ENCODE measurements at regions not wholly inside any gene's neighbourhood (a gene's known extent, or its start where the extent isn't known, plus 50 kb on each side); places are given as distances from the start of the nearest gene placed in this dataset.

- no peaks in the 10 kb centered on the region for H3K36me3 ChIP-seq (ENCODE audit: control insufficient read depth in 5 of 5, insufficient read depth in 5 of 5, low read length in 5 of 5)
- H3K9me3 ChIP-seq (ENCODE audit: control insufficient read depth in 5 of 5, low read length in 5 of 5), result no peaks in the 10 kb centered on the region
- no peaks in the 10 kb centered on the region for H3K27me3 ChIP-seq (ENCODE audit: control insufficient read depth in 5 of 5, insufficient read depth in 4 of 5, low read length in 5 of 5)
- H3K27ac ChIP-seq (ENCODE audit: low read depth, low read length), result no peak overlapping the region
- no peaks in the 10 kb centered on the region for H3K4me1 ChIP-seq (ENCODE audit: control insufficient read depth in 5 of 5, insufficient read depth in 5 of 5, low read length in 5 of 5)
- no peak overlapping the region for H3K4me3 ChIP-seq (ENCODE audit: low read depth in 1 of 5, low read length in 5 of 5)
- no peak overlapping the region for H3K9ac ChIP-seq (ENCODE audit: low read length in 5 of 5)
Measured at GRCh38 chr18:22847867-22848451, 85.2 kb upstream of the RBBP8 start.

GRCh38 chr18:22848615-22849014 lies 84.5 kb upstream of the RBBP8 start:
- H3K4me1 ChIP-seq (ENCODE audit: control insufficient read depth in 5 of 5, insufficient read depth in 5 of 5, low read length in 5 of 5), result no peaks in the 10 kb centered on the region
- H3K27me3 ChIP-seq (ENCODE audit: control insufficient read depth in 5 of 5, insufficient read depth in 4 of 5, low read length in 5 of 5), result no peaks in the 10 kb centered on the region
- no peak overlapping the region for H3K9ac ChIP-seq (ENCODE audit: low read length in 5 of 5)
- H3K36me3 ChIP-seq (ENCODE audit: control insufficient read depth in 5 of 5, insufficient read depth in 5 of 5, low read length in 5 of 5), result no peaks in the 10 kb centered on the region
- H3K4me3 ChIP-seq (ENCODE audit: low read depth in 1 of 5, low read length in 5 of 5), result no peak overlapping the region
- H3K9me3 ChIP-seq (ENCODE audit: control insufficient read depth in 5 of 5, low read length in 5 of 5), result no peaks in the 10 kb centered on the region
- H3K27ac ChIP-seq (ENCODE audit: low read depth, low read length), result no peak overlapping the region

- no peak overlapping the region for H3K9ac ChIP-seq (ENCODE audit: low read length in 5 of 5)
- H3K4me3 ChIP-seq (ENCODE audit: low read depth in 1 of 5, low read length in 5 of 5), result no peak overlapping the region
- no peaks in the 10 kb centered on the region for H3K9me3 ChIP-seq (ENCODE audit: control insufficient read depth in 5 of 5, low read length in 5 of 5)
- no peak overlapping the region for H3K27ac ChIP-seq (ENCODE audit: low read depth, low read length)
- no peaks in the 10 kb centered on the region for H3K36me3 ChIP-seq (ENCODE audit: control insufficient read depth in 5 of 5, insufficient read depth in 5 of 5, low read length in 5 of 5)
- H3K27me3 ChIP-seq (ENCODE audit: control insufficient read depth in 5 of 5, insufficient read depth in 4 of 5, low read length in 5 of 5), result peaks cover 0 to 4% (median 0%) of the 10 kb centered on the region in 5 donors
- no peaks in the 10 kb centered on the region for H3K4me1 ChIP-seq (ENCODE audit: control insufficient read depth in 5 of 5, insufficient read depth in 5 of 5, low read length in 5 of 5)
Measured at GRCh38 chr18:22856870-22857269, 76.3 kb upstream of the RBBP8 start.

- no peaks in the 10 kb centered on the region for H3K9me3 ChIP-seq (ENCODE audit: control insufficient read depth in 5 of 5, low read length in 5 of 5)
- H3K9ac ChIP-seq (ENCODE audit: low read length in 5 of 5), result no peak overlapping the region
- no peaks in the 10 kb centered on the region for H3K4me1 ChIP-seq (ENCODE audit: control insufficient read depth in 5 of 5, insufficient read depth in 5 of 5, low read length in 5 of 5)
- H3K27me3 ChIP-seq (ENCODE audit: control insufficient read depth in 5 of 5, insufficient read depth in 4 of 5, low read length in 5 of 5), result peaks cover 0 to 4% (median 0%) of the 10 kb centered on the region in 5 donors
- no peak overlapping the region for H3K4me3 ChIP-seq (ENCODE audit: low read depth in 1 of 5, low read length in 5 of 5)
- no peaks in the 10 kb centered on the region for H3K36me3 ChIP-seq (ENCODE audit: control insufficient read depth in 5 of 5, insufficient read depth in 5 of 5, low read length in 5 of 5)
- H3K27ac ChIP-seq (ENCODE audit: low read depth, low read length), result no peak overlapping the region
Measured at GRCh38 chr18:22858121-22858520, 75.0 kb upstream of the RBBP8 start.

GRCh38 chr18:22860807-22861206 lies 72.3 kb upstream of the RBBP8 start:
- Histone ChIP-seq H3K27ac (ENCODE audit: low read depth, low read length) (no peak overlapping the region), H3K27me3 (ENCODE audit: control insufficient read depth in 5 of 5, insufficient read depth in 4 of 5, low read length in 5 of 5) (peaks cover 0 to 4% (median 0%) of the 10 kb centered on the region in 5 donors), H3K9ac (ENCODE audit: low read length in 5 of 5) (no peak overlapping the region), H3K4me1 (ENCODE audit: control insufficient read depth in 5 of 5, insufficient read depth in 5 of 5, low read length in 5 of 5) (no peaks in the 10 kb centered on the region), H3K36me3 (ENCODE audit: control insufficient read depth in 5 of 5, insufficient read depth in 5 of 5, low read length in 5 of 5) (no peaks in the 10 kb centered on the region), H3K9me3 (ENCODE audit: control insufficient read depth in 5 of 5, low read length in 5 of 5) (no peaks in the 10 kb centered on the region), H3K4me3 (ENCODE audit: low read depth in 1 of 5, low read length in 5 of 5) (no peak overlapping the region)

GRCh38 chr18:22865354-22866116 lies 67.6 kb upstream of the RBBP8 start:
- no peak overlapping the region for H3K9ac ChIP-seq (ENCODE audit: low read length in 5 of 5)
- H3K36me3 ChIP-seq (ENCODE audit: control insufficient read depth in 5 of 5, insufficient read depth in 5 of 5, low read length in 5 of 5), result no peaks in the 10 kb centered on the region
- H3K4me3 ChIP-seq (ENCODE audit: low read depth in 1 of 5, low read length in 5 of 5), result no peak overlapping the region
- H3K27ac ChIP-seq (ENCODE audit: low read depth, low read length), result no peak overlapping the region
- no peaks in the 10 kb centered on the region for H3K4me1 ChIP-seq (ENCODE audit: control insufficient read depth in 5 of 5, insufficient read depth in 5 of 5, low read length in 5 of 5)
- H3K9me3 ChIP-seq (ENCODE audit: control insufficient read depth in 5 of 5, low read length in 5 of 5), result no peaks in the 10 kb centered on the region
- H3K27me3 ChIP-seq (ENCODE audit: control insufficient read depth in 5 of 5, insufficient read depth in 4 of 5, low read length in 5 of 5), result no peaks in the 10 kb centered on the region

GRCh38 chr18:22868831-22869230 lies 64.3 kb upstream of the RBBP8 start:
- Histone ChIP-seq H3K9ac (ENCODE audit: low read length in 5 of 5) (no peak overlapping the region), H3K27ac (ENCODE audit: low read depth, low read length) (no peak overlapping the region), H3K4me3 (ENCODE audit: low read depth in 1 of 5, low read length in 5 of 5) (no peak overlapping the region), H3K4me1 (ENCODE audit: control insufficient read depth in 5 of 5, insufficient read depth in 5 of 5, low read length in 5 of 5) (peaks cover 0 to 3% (median 0%) of the 10 kb centered on the region in 5 donors), H3K36me3 (ENCODE audit: control insufficient read depth in 5 of 5, insufficient read depth in 5 of 5, low read length in 5 of 5) (no peaks in the 10 kb centered on the region), H3K27me3 (ENCODE audit: control insufficient read depth in 5 of 5, insufficient read depth in 4 of 5, low read length in 5 of 5) (no peaks in the 10 kb centered on the region), H3K9me3 (ENCODE audit: control insufficient read depth in 5 of 5, low read length in 5 of 5) (no peaks in the 10 kb centered on the region)

GRCh38 chr18:22871809-22872525 lies 61.2 kb upstream of the RBBP8 start:
- H3K4me3 ChIP-seq (ENCODE audit: low read depth in 1 of 5, low read length in 5 of 5), result no peak overlapping the region
- H3K27me3 ChIP-seq (ENCODE audit: control insufficient read depth in 5 of 5, insufficient read depth in 4 of 5, low read length in 5 of 5), result no peaks in the 10 kb centered on the region
- H3K9me3 ChIP-seq (ENCODE audit: control insufficient read depth in 5 of 5, low read length in 5 of 5), result no peaks in the 10 kb centered on the region
- H3K4me1 ChIP-seq (ENCODE audit: control insufficient read depth in 5 of 5, insufficient read depth in 5 of 5, low read length in 5 of 5), result peaks cover 0 to 3% (median 0%) of the 10 kb centered on the region in 5 donors
- H3K36me3 ChIP-seq (ENCODE audit: control insufficient read depth in 5 of 5, insufficient read depth in 5 of 5, low read length in 5 of 5), result no peaks in the 10 kb centered on the region
- H3K9ac ChIP-seq (ENCODE audit: low read length in 5 of 5), result no peak overlapping the region
- no peak overlapping the region for H3K27ac ChIP-seq (ENCODE audit: low read depth, low read length)

GRCh38 chr18:22872900-22873537 lies 60.1 kb upstream of the RBBP8 start:
- Histone ChIP-seq H3K4me3 (ENCODE audit: low read depth in 1 of 5, low read length in 5 of 5) (peak overlapping the region in 2 of 5 donors; percentile 11 to 36), H3K4me1 (ENCODE audit: control insufficient read depth in 5 of 5, insufficient read depth in 5 of 5, low read length in 5 of 5) (peaks cover 0 to 3% (median 0%) of the 10 kb centered on the region in 5 donors), H3K27ac (ENCODE audit: low read depth, low read length) (no peak overlapping the region), H3K27me3 (ENCODE audit: control insufficient read depth in 5 of 5, insufficient read depth in 4 of 5, low read length in 5 of 5) (no peaks in the 10 kb centered on the region), H3K36me3 (ENCODE audit: control insufficient read depth in 5 of 5, insufficient read depth in 5 of 5, low read length in 5 of 5) (no peaks in the 10 kb centered on the region), H3K9me3 (ENCODE audit: control insufficient read depth in 5 of 5, low read length in 5 of 5) (no peaks in the 10 kb centered on the region), H3K9ac (ENCODE audit: low read length in 5 of 5) (no peak overlapping the region)

- Histone ChIP-seq H3K9me3 (ENCODE audit: control insufficient read depth in 5 of 5, low read length in 5 of 5) (no peaks in the 10 kb centered on the region), H3K4me1 (ENCODE audit: control insufficient read depth in 5 of 5, insufficient read depth in 5 of 5, low read length in 5 of 5) (no peaks in the 10 kb centered on the region)
Measured at GRCh38 chr18:22879293-22879692, 53.8 kb upstream of the RBBP8 start.

More at GRCh38 chr18:22879293-22879692, 53.8 kb upstream of the RBBP8 start:
- Histone ChIP-seq H3K4me3 (ENCODE audit: low read depth in 1 of 5, low read length in 5 of 5) (no peak overlapping the region), H3K27ac (ENCODE audit: low read depth, low read length) (no peak overlapping the region), H3K9ac (ENCODE audit: low read length in 5 of 5) (no peak overlapping the region), H3K36me3 (ENCODE audit: control insufficient read depth in 5 of 5, insufficient read depth in 5 of 5, low read length in 5 of 5) (no peaks in the 10 kb centered on the region), H3K27me3 (ENCODE audit: control insufficient read depth in 5 of 5, insufficient read depth in 4 of 5, low read length in 5 of 5) (no peaks in the 10 kb centered on the region)
